ENCODE measurements at regions not wholly inside any gene's neighbourhood (a gene's known extent, or its start where the extent isn't known, plus 50 kb on each side); places are given as distances from the start of the nearest gene placed in this dataset.

DNA sequence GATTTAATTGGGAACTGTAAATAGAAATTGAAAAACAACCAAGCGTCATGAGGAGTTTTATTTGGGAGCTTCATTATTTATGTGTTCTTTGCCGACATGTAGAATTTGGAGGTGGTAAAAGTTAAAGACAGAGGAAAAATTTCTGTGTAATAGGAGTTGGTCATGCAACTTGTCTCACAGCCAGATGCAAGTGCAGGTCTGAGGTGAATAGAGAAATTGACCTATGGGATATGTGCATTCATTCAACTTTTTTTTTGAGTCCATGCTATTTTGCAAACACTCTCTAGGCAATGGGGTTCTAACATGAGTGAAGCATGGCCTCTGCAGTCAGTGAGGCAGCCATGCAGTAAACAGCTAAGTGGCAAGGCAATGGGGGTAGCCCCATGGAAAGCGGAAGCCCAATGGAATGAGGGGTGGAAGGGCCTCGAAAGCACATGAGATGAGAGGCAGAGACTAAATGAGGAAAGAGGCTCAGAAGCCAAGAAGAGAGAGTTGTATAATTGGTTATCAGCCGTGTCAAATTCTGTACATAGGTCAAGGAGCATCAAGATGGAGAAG, 56.4 kb upstream of the NRIP1 start:
- peaks cover 4% of the 10 kb centered on the region for H3K27me3 Mint-ChIP-seq (ENCODE audit: insufficient read depth, low read depth, poor library complexity)
- ATAC-seq (peak; percentile 53), DNase-seq (ENCODE audit: low spot score) (no peak)
- Histone ChIP-seq H3K4me2 (peak overlapping the region; percentile 5; the same call in 1 of the 2 replicates), H3K4me1 (ENCODE audit: insufficient read depth) (peaks cover 27% of the 10 kb centered on the region), H3K27ac (ENCODE audit: low read depth) (0 out of 2 replicates have a peak overlapping the region, but pooled peaks have one; percentile 52), H3K36me3 (ENCODE audit: insufficient read depth) (no peaks in the 10 kb centered on the region), H3K9me2 (ENCODE audit: insufficient read depth) (no peaks in the 10 kb centered on the region), H3K79me2 (replicated peaks; ENCODE audit: insufficient read depth) (no peaks in the 10 kb centered on the region), H3K27me3 (ENCODE audit: insufficient read depth) (no peaks in the 10 kb centered on the region), H4K20me1 (replicated peaks; ENCODE audit: insufficient read depth) (no peaks in the 10 kb centered on the region), H3K4me3 (no peak overlapping the region), H3F3A (replicated peaks; ENCODE audit: low read depth) (no peaks in the 10 kb centered on the region), H2AFZ (peak overlapping the region; percentile 43; the same call in 1 of the 2 replicates)
- TF ChIP-seq CREB1 (CRISPR knock-in tag; IDR thresholded peaks at IDR 0.05; ENCODE audit: low read depth) (no peak), EZH2phosphoT487 (IDR thresholded peaks at IDR 0.05; ENCODE audit: unreplicated experiment) (no peak)
- TF ChIP-seq, protein P1, sequence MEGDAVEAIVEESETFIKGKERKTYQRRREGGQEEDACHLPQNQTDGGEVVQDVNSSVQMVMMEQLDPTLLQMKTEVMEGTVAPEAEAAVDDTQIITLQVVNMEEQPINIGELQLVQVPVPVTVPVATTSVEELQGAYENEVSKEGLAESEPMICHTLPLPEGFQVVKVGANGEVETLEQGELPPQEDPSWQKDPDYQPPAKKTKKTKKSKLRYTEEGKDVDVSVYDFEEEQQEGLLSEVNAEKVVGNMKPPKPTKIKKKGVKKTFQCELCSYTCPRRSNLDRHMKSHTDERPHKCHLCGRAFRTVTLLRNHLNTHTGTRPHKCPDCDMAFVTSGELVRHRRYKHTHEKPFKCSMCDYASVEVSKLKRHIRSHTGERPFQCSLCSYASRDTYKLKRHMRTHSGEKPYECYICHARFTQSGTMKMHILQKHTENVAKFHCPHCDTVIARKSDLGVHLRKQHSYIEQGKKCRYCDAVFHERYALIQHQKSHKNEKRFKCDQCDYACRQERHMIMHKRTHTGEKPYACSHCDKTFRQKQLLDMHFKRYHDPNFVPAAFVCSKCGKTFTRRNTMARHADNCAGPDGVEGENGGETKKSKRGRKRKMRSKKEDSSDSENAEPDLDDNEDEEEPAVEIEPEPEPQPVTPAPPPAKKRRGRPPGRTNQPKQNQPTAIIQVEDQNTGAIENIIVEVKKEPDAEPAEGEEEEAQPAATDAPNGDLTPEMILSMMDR (conservative IDR thresholded peaks at IDR 0.05; ENCODE audit: low read depth in 2 of 2): no peak
- TF ChIP-seq, protein P2, sequence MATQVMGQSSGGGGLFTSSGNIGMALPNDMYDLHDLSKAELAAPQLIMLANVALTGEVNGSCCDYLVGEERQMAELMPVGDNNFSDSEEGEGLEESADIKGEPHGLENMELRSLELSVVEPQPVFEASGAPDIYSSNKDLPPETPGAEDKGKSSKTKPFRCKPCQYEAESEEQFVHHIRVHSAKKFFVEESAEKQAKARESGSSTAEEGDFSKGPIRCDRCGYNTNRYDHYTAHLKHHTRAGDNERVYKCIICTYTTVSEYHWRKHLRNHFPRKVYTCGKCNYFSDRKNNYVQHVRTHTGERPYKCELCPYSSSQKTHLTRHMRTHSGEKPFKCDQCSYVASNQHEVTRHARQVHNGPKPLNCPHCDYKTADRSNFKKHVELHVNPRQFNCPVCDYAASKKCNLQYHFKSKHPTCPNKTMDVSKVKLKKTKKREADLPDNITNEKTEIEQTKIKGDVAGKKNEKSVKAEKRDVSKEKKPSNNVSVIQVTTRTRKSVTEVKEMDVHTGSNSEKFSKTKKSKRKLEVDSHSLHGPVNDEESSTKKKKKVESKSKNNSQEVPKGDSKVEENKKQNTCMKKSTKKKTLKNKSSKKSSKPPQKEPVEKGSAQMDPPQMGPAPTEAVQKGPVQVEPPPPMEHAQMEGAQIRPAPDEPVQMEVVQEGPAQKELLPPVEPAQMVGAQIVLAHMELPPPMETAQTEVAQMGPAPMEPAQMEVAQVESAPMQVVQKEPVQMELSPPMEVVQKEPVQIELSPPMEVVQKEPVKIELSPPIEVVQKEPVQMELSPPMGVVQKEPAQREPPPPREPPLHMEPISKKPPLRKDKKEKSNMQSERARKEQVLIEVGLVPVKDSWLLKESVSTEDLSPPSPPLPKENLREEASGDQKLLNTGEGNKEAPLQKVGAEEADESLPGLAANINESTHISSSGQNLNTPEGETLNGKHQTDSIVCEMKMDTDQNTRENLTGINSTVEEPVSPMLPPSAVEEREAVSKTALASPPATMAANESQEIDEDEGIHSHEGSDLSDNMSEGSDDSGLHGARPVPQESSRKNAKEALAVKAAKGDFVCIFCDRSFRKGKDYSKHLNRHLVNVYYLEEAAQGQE (IDR thresholded peaks at IDR 0.05; ENCODE audit: unreplicated experiment): no peak
- no peak overlapping the region for H3K4me3 Mint-ChIP-seq
- H3K4me1 Mint-ChIP-seq: peaks cover 29% of the 10 kb centered on the region
- H3K36me3 Mint-ChIP-seq (ENCODE audit: low read depth): no peaks in the 10 kb centered on the region
- no peaks in the 10 kb centered on the region for H3K9me3 Mint-ChIP-seq
- peak overlapping the region; percentile 86 for H3K27ac Mint-ChIP-seq

DNA sequence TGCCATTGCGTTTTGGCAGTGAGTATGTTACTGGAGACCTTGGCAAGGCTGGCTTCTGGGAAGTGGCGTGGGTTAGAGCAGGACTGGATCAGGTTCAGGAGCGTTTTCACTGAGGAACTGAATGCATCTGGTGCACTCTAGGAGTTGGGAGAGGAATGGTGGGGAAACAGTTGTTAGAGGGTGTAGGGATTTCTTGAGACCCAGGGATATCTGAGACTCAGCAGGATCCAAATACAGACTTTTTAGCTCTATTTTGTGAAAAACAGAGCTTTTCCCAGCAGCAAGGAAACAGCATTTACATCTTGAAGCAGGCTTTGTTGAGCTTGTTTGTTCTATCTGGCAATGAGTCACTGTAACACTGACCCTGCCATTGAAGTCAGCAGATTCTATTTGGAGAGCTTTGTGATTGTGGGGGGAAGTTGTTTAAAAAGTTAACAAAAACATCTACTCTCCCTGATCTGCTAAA, 56.9 kb upstream of the NRIP1 start:
- peak; percentile 93 for ATAC-seq
- peak overlapping the region; percentile 5; the same call in 1 of the 2 replicates for H3K4me2 ChIP-seq
- peaks cover 4% of the 10 kb centered on the region for H3K27me3 Mint-ChIP-seq (ENCODE audit: insufficient read depth, low read depth, poor library complexity)

More for the DNA sequence above, 56.9 kb upstream of the NRIP1 start:
- H3K4me3 Mint-ChIP-seq: no peak overlapping the region
- Histone ChIP-seq H3K9me2 (ENCODE audit: insufficient read depth) (no peaks in the 10 kb centered on the region), H2AFZ (peak overlapping the region; percentile 43; the same call in 1 of the 2 replicates), H3K79me2 (replicated peaks; ENCODE audit: insufficient read depth) (no peaks in the 10 kb centered on the region), H3K4me3 (no peak overlapping the region), H3F3A (replicated peaks; ENCODE audit: low read depth) (no peaks in the 10 kb centered on the region), H3K27ac (ENCODE audit: low read depth) (peak overlapping the region; percentile 52; the same call in 1 of the 2 replicates), H3K36me3 (ENCODE audit: insufficient read depth) (no peaks in the 10 kb centered on the region), H3K27me3 (ENCODE audit: insufficient read depth) (no peaks in the 10 kb centered on the region), H4K20me1 (replicated peaks; ENCODE audit: insufficient read depth) (no peaks in the 10 kb centered on the region), H3K4me1 (ENCODE audit: insufficient read depth) (peaks cover 27% of the 10 kb centered on the region)
- H3K36me3 Mint-ChIP-seq (ENCODE audit: low read depth): no peaks in the 10 kb centered on the region
- no peaks in the 10 kb centered on the region for H3K9me3 Mint-ChIP-seq
- DNase-seq (ENCODE audit: low spot score): peak; percentile 29
- H3K27ac Mint-ChIP-seq: peak overlapping the region; percentile 86
- H3K4me1 Mint-ChIP-seq: peaks cover 29% of the 10 kb centered on the region
- no peak for TF ChIP-seq ZNF114 (CRISPR knock-in tag; IDR thresholded peaks at IDR 0.05)
- no peak for TF ChIP-seq EZH2phosphoT487 (IDR thresholded peaks at IDR 0.05; ENCODE audit: unreplicated experiment)
- TF ChIP-seq JUNB (IDR thresholded peaks at IDR 0.05; ENCODE audit: unreplicated experiment): no peak
- TF ChIP-seq, protein P3, sequence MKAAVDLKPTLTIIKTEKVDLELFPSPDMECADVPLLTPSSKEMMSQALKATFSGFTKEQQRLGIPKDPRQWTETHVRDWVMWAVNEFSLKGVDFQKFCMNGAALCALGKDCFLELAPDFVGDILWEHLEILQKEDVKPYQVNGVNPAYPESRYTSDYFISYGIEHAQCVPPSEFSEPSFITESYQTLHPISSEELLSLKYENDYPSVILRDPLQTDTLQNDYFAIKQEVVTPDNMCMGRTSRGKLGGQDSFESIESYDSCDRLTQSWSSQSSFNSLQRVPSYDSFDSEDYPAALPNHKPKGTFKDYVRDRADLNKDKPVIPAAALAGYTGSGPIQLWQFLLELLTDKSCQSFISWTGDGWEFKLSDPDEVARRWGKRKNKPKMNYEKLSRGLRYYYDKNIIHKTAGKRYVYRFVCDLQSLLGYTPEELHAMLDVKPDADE (IDR thresholded peaks at IDR 0.05): no peak
- no peak for TF ChIP-seq NANOG (IDR thresholded peaks at IDR 0.05; ENCODE audit: borderline replicate concordance)
- TF ChIP-seq ZNF331 (CRISPR knock-in tag; IDR thresholded peaks at IDR 0.05; ENCODE audit: low read depth): no peak
- no peak for TF ChIP-seq CREB1 (CRISPR knock-in tag; IDR thresholded peaks at IDR 0.05; ENCODE audit: low read depth)
- TF ChIP-seq, protein P1 (conservative IDR thresholded peaks at IDR 0.05; ENCODE audit: low read depth in 2 of 2): no peak

Data from GM23338 (cell line).